ENCODE measurements at regions not wholly inside any gene's neighbourhood (a gene's known extent, or its start where the extent isn't known, plus 50 kb on each side); places are given as distances from the start of the nearest gene placed in this dataset.

DNA sequence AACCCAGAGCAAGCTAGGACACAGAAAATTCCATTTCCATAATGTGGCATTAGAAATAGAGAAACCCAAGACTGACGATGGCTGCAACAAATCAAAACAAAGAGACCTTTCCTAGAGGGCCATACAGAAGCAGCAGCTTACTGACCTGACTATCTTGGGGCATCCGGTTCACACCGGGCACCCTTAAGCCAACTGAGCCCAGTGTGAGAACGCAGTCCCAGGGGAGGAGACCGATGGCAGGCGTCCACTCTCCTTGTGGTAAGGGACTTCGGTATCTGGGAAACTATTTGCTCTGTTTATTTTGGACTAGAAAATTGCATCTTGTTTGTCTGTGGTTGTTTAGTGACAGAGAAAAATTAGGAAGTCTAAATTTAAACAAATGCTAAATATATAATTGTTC is 244.8 kb upstream of the COPS8 start:
- H3K9me3 ChIP-seq (replicated peaks; ENCODE audit: insufficient read depth, low read length) = no peaks in the 10 kb centered on the region
- H3K4me2 ChIP-seq (ENCODE audit: low read depth, low read length) = no peak overlapping the region
- H3K36me3 ChIP-seq (replicated peaks; ENCODE audit: insufficient read depth, low read length) = no peaks in the 10 kb centered on the region
- no peak overlapping the region for H3K9ac ChIP-seq (ENCODE audit: low read length)
- H3K4me3 ChIP-seq (ENCODE audit: low read length) = no peak overlapping the region
- H3K27ac ChIP-seq (ENCODE audit: low read length) = no peak overlapping the region
- no peaks in the 10 kb centered on the region for H3K27me3 ChIP-seq (replicated peaks; ENCODE audit: insufficient read depth, low read length)
- no peaks in the 10 kb centered on the region for H3K9me2 ChIP-seq (replicated peaks; ENCODE audit: insufficient read depth, low read length)
- H3K79me2 ChIP-seq (ENCODE audit: low read length) = no peaks in the 10 kb centered on the region
- no peak overlapping the region for H2AFZ ChIP-seq (ENCODE audit: low read length)
- H3F3A ChIP-seq (ENCODE audit: insufficient read depth, low read length) = no peaks in the 10 kb centered on the region
- H3K4me1 ChIP-seq (ENCODE audit: low read length) = no peaks in the 10 kb centered on the region
- H4K20me1 ChIP-seq (ENCODE audit: insufficient read depth, low read length) = no peaks in the 10 kb centered on the region
- TF ChIP-seq EZH2phosphoT487 (IDR thresholded peaks at IDR 0.05; ENCODE audit: low read length) (no peak), EZH2 (optimal IDR thresholded peaks at IDR 0.05; ENCODE audit: low read depth, low read length) (no peak)
- TF ChIP-seq, protein P1, sequence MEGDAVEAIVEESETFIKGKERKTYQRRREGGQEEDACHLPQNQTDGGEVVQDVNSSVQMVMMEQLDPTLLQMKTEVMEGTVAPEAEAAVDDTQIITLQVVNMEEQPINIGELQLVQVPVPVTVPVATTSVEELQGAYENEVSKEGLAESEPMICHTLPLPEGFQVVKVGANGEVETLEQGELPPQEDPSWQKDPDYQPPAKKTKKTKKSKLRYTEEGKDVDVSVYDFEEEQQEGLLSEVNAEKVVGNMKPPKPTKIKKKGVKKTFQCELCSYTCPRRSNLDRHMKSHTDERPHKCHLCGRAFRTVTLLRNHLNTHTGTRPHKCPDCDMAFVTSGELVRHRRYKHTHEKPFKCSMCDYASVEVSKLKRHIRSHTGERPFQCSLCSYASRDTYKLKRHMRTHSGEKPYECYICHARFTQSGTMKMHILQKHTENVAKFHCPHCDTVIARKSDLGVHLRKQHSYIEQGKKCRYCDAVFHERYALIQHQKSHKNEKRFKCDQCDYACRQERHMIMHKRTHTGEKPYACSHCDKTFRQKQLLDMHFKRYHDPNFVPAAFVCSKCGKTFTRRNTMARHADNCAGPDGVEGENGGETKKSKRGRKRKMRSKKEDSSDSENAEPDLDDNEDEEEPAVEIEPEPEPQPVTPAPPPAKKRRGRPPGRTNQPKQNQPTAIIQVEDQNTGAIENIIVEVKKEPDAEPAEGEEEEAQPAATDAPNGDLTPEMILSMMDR (IDR thresholded peaks at IDR 0.05; ENCODE audit: low read length) = no peak
- no peak for DNase-seq

DNA sequence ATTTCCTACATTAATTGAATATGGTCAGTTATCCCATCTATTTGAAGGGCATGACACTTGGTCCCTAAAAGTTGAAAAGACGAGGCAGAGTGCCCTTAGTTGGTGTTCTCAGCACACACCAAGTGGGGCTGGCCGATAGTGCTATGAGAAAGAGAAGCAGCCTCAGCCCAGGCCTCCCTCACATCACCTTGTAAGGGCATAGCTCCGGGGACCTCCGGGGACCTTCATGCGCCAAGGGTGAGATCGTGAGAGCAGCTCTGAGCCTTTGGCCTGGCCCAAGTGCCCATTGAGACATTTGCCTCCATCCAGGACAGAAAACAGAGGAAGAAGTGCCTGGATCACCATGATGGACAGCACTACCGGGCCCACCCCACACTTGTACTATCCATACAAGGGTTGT is 244.3 kb upstream of the COPS8 start:
- no peak overlapping the region for H3K4me2 ChIP-seq (ENCODE audit: low read depth, low read length)
- H4K20me1 ChIP-seq (ENCODE audit: insufficient read depth, low read length) = no peaks in the 10 kb centered on the region
- H3K9me3 ChIP-seq (replicated peaks; ENCODE audit: insufficient read depth, low read length) = no peaks in the 10 kb centered on the region
- TF ChIP-seq, protein P1 (IDR thresholded peaks at IDR 0.05; ENCODE audit: low read length) = no peak
- TF ChIP-seq EZH2phosphoT487 (IDR thresholded peaks at IDR 0.05; ENCODE audit: low read length) = no peak
- TF ChIP-seq EZH2 (optimal IDR thresholded peaks at IDR 0.05; ENCODE audit: low read depth, low read length) = no peak
- H3K4me1 ChIP-seq (ENCODE audit: low read length) = no peaks in the 10 kb centered on the region
- H3K4me3 ChIP-seq (ENCODE audit: low read length) = no peak overlapping the region
- no peaks in the 10 kb centered on the region for H3K36me3 ChIP-seq (replicated peaks; ENCODE audit: insufficient read depth, low read length)
- H3K9ac ChIP-seq (ENCODE audit: low read length) = no peak overlapping the region
- H3K9me2 ChIP-seq (replicated peaks; ENCODE audit: insufficient read depth, low read length) = no peaks in the 10 kb centered on the region
- H3K27me3 ChIP-seq (replicated peaks; ENCODE audit: insufficient read depth, low read length) = no peaks in the 10 kb centered on the region
- H3K79me2 ChIP-seq (ENCODE audit: low read length) = no peaks in the 10 kb centered on the region
- no peaks in the 10 kb centered on the region for H3F3A ChIP-seq (ENCODE audit: insufficient read depth, low read length)
- no peak overlapping the region for H2AFZ ChIP-seq (ENCODE audit: low read length)
- H3K27ac ChIP-seq (ENCODE audit: low read length) = no peak overlapping the region
- DNase-seq = no peak

DNA sequence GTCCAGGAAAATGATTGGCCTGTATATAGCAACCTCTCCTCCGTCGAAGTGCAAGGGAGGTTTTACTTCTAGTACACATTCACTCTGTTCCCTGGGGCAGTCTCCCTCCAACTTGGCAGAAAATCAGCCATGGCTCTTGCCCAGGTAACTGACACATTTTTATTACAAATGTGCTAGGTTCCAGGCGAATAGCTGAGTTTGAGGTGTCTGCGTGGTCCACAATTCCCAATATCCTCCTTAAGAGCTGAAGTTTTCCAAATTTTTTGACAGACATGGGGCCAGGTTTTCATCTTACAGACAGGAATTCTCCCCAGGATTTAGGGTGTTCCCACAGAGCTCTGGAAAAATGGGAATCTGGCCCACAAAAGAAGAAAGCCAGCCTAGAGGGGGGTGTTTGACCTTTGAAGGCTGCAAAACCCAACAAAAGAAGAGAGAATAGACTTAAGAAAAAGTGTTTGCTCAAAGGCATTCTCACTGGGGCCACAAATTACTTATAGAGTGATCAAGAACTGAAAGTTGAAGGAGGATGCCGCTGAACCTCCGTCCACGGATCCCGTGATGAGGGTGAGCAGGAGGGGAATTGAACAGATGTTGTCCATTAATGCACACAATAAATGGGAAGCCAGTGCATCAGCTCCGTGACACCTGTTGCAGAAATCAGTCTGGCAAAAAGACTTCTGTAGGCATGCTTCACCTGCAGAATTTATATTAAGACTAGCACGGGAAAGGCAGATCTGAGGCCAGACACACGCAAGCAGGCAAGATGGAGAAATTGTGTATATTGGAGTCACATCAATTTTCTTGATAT is 242.3 kb upstream of the COPS8 start:
- Histone ChIP-seq H3K9ac (ENCODE audit: low read length) (no peak overlapping the region), H3K36me3 (replicated peaks; ENCODE audit: insufficient read depth, low read length) (no peaks in the 10 kb centered on the region), H3K27ac (ENCODE audit: low read length) (no peak overlapping the region), H3K79me2 (ENCODE audit: low read length) (no peaks in the 10 kb centered on the region), H3K9me3 (replicated peaks; ENCODE audit: insufficient read depth, low read length) (no peaks in the 10 kb centered on the region), H3F3A (ENCODE audit: insufficient read depth, low read length) (no peaks in the 10 kb centered on the region), H2AFZ (ENCODE audit: low read length) (no peak overlapping the region), H3K4me1 (ENCODE audit: low read length) (no peaks in the 10 kb centered on the region), H3K27me3 (replicated peaks; ENCODE audit: insufficient read depth, low read length) (no peaks in the 10 kb centered on the region), H4K20me1 (ENCODE audit: insufficient read depth, low read length) (no peaks in the 10 kb centered on the region), H3K9me2 (replicated peaks; ENCODE audit: insufficient read depth, low read length) (no peaks in the 10 kb centered on the region), H3K4me2 (ENCODE audit: low read depth, low read length) (no peak overlapping the region), H3K4me3 (ENCODE audit: low read length) (no peak overlapping the region)
- no peak for DNase-seq
- TF ChIP-seq, protein P1 (IDR thresholded peaks at IDR 0.05; ENCODE audit: low read length) = no peak
- TF ChIP-seq EZH2phosphoT487 (IDR thresholded peaks at IDR 0.05; ENCODE audit: low read length) (no peak), EZH2 (optimal IDR thresholded peaks at IDR 0.05; ENCODE audit: low read depth, low read length) (no peak)
